Ascending aorta (tissue), 2 donors: ENCODE measurements at regions not wholly inside any gene's neighbourhood (a gene's known extent, or its start where the extent isn't known, plus 50 kb on each side); places are given as distances from the start of the nearest gene placed in this dataset.

Source experiments
- DNase-seq, 2 donors: peaks; one replicate each; pipeline ENCODE4 v3.0.0-alpha.2; 2019; ENCODE audit warnings: low spot score in 2 of 2
- H3K27ac ChIP-seq, 2 donors: fragments of 200-600 bp; sonication (generic); one replicate each; pipeline ENCODE4 v1.5.1; 2016 to 2017; ENCODE audit warnings: mild to moderate bottlenecking in 1 of 2
- H3K27me3 ChIP-seq: fragments of 200-600 bp; sonication (generic); one replicate; pipeline ENCODE4 v1.5.1; 2017
- H3K36me3 ChIP-seq, 2 donors: fragments of 200-600 bp; sonication (generic); one replicate each; pipeline ENCODE4 v1.5.1; 2016
- H3K4me1 ChIP-seq, 2 donors: fragments of 200-600 bp; sonication (generic); one replicate each; pipeline ENCODE4 v1.5.1; 2016 to 2017; ENCODE audit warnings: mild to moderate bottlenecking in 1 of 2
- H3K4me3 ChIP-seq, 2 donors: fragments of 200-600 bp; sonication (generic); one replicate each; pipeline ENCODE4 v1.5.1; 2016 to 2017; ENCODE audit warnings: mild to moderate bottlenecking in 1 of 2
- H3K9me3 ChIP-seq, 2 donors: fragments of 200-600 bp; sonication (generic); one replicate each; pipeline ENCODE4 v1.5.1; 2016
- CTCF ChIP-seq, 3 experiments: fragments of 200-600 bp in 2 of 3; fragments of 450-650 bp in 1 of 3; sonication (generic) in 2 of 3; IDR thresholded peaks; one replicate each; pipeline ENCODE4 v1.5.1; 2016 to 2019; ENCODE audit warnings: antibody characterized with exemption in 3 of 3, mild to moderate bottlenecking in 1 of 3, moderate library complexity in 1 of 3
- intact Hi-C: fragments of 100-400 bp; cut with DNase I; formaldehyde crosslinking; loops from one replicate; pipeline ENCODE4 v1.15.1; 2023

- H3K4me1 ChIP-seq: no peaks in the 10 kb centered on the region
- no peak for DNase-seq
- H3K4me3 ChIP-seq: no peak overlapping the region
- H3K27ac ChIP-seq: no peak overlapping the region
- intact Hi-C loops: no loop called here
- no peaks in the 10 kb centered on the region for H3K9me3 ChIP-seq
- H3K27me3 ChIP-seq: no peaks in the 10 kb centered on the region
- no peaks in the 10 kb centered on the region for H3K36me3 ChIP-seq
- no peak for TF ChIP-seq CTCF (IDR thresholded peaks at IDR 0.05)
Observed at GRCh38 chr4:20451986-20452385, 200.3 kb downstream of the SLIT2 start.

GRCh38 chr4:20454515-20454914 lies 202.8 kb downstream of the SLIT2 start:
- no peak for DNase-seq
- Histone ChIP-seq H3K36me3 (no peaks in the 10 kb centered on the region), H3K4me3 (no peak overlapping the region), H3K9me3 (no peaks in the 10 kb centered on the region), H3K27ac (no peak overlapping the region), H3K27me3 (no peaks in the 10 kb centered on the region), H3K4me1 (no peaks in the 10 kb centered on the region)
- intact Hi-C loops: no loop called here
- no peak for TF ChIP-seq CTCF (IDR thresholded peaks at IDR 0.05)

DNA sequence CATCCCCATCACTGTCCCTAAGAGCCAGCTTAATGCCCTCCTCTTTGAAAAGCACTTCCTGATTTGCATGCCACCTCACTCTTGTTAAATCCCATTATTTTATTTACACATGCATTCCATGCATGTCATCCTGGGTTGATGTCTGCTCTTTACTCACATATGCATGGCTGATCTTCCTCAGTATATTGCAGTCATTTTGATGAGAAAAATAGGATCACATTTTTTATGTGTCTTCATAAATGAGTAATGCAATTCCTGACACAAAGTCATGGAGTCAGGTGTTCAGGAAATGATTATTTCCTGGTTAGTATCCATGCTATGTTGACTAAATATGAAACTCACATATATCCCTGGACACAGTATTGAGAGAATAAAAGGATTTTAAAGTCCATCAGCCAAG lies 204.7 kb downstream of the SLIT2 start:
- H3K27ac ChIP-seq: no peak overlapping the region
- H3K27me3 ChIP-seq: no peaks in the 10 kb centered on the region
- H3K9me3 ChIP-seq: no peaks in the 10 kb centered on the region
- no peak for TF ChIP-seq CTCF (IDR thresholded peaks at IDR 0.05)
- no peak overlapping the region for H3K4me3 ChIP-seq
- no peaks in the 10 kb centered on the region for H3K4me1 ChIP-seq
- no peaks in the 10 kb centered on the region for H3K36me3 ChIP-seq
- intact Hi-C loops: no loop called here
- no peak for DNase-seq

GRCh38 chr4:20462426-20463175 lies 210.9 kb downstream of the SLIT2 start:
- no peak overlapping the region for H3K4me3 ChIP-seq
- no peak for TF ChIP-seq CTCF (IDR thresholded peaks at IDR 0.05)
- no peaks in the 10 kb centered on the region for H3K27me3 ChIP-seq
- no peaks in the 10 kb centered on the region for H3K36me3 ChIP-seq
- no peaks in the 10 kb centered on the region for H3K9me3 ChIP-seq
- no peak for DNase-seq
- H3K27ac ChIP-seq: no peak overlapping the region
- intact Hi-C loops: no loop called here
- H3K4me1 ChIP-seq: no peaks in the 10 kb centered on the region

GRCh38 chr4:20463176-20463430 lies 211.4 kb downstream of the SLIT2 start:
- TF ChIP-seq CTCF (IDR thresholded peaks at IDR 0.05): no peak

GRCh38 chr4:20464381-20464780 lies 212.7 kb downstream of the SLIT2 start:
- H3K27me3 ChIP-seq: no peaks in the 10 kb centered on the region
- no peak overlapping the region for H3K4me3 ChIP-seq
- no peaks in the 10 kb centered on the region for H3K4me1 ChIP-seq
- no peak for DNase-seq
- H3K36me3 ChIP-seq: no peaks in the 10 kb centered on the region
- no peak for TF ChIP-seq CTCF (IDR thresholded peaks at IDR 0.05)
- no peaks in the 10 kb centered on the region for H3K9me3 ChIP-seq
- intact Hi-C loops: no loop called here
- H3K27ac ChIP-seq: no peak overlapping the region

More at GRCh38 chr4:20463176-20463430, 211.4 kb downstream of the SLIT2 start:
- H3K36me3 ChIP-seq: no peaks in the 10 kb centered on the region
- no peaks in the 10 kb centered on the region for H3K4me1 ChIP-seq
- DNase-seq: no peak
- intact Hi-C loops: no loop called here
- H3K4me3 ChIP-seq: no peak overlapping the region
- H3K27ac ChIP-seq: no peak overlapping the region
- no peaks in the 10 kb centered on the region for H3K9me3 ChIP-seq
- no peaks in the 10 kb centered on the region for H3K27me3 ChIP-seq
